H1 (cell line): ENCODE measurements at regions not wholly inside any gene's neighbourhood (a gene's known extent, or its start where the extent isn't known, plus 50 kb on each side); places are given as distances from the start of the nearest gene placed in this dataset.

ENCODE experiments used
- CTCF ChIA-PET: fragments of 300-600 bp; sonication (Branson Sonifier 250); formaldehyde crosslinking; loops from one replicate; lab custom pipeline; 2021; ENCODE audit not compliant: partially characterized antibody; lab: Charles Lee
- POLR2A ChIA-PET: fragments of 300-600 bp; sonication (Branson Sonifier 250); formaldehyde crosslinking; loops from one replicate; lab custom pipeline; 2021; ENCODE audit warnings: inconsistent platforms; ENCODE audit not compliant: partially characterized antibody; lab: Charles Lee
- DNase-seq, 2 experiments: peaks; one replicate each; pipeline versions ENCODE4 v3.0.0 to v3.0.0-alpha.2; 2010 to 2022; ENCODE audit warnings: low spot score in 2 of 2, low read depth in 1 of 2, mixed read lengths in 1 of 2
- FAIRE-seq: peaks from 2 replicates; lab custom pipeline; 2011; peaks lifted over from hg19 to GRCh38; lab: Jason Lieb, UNC
- H2AFZ ChIP-seq: 2 replicates; pipeline ENCODE4 v1.8.1; 2012; ENCODE audit warnings: low read length, inconsistent platforms
- H2AK5ac ChIP-seq: 2 replicates; pipeline ENCODE4 v1.6.1; 2013; ENCODE audit warnings: low read depth, low read length
- H2BK120ac ChIP-seq: replicated peaks from 2 replicates; pipeline ENCODE3; 2013; ENCODE audit warnings: low read depth, low read length, inconsistent platforms
- H2BK12ac ChIP-seq: 2 replicates; pipeline ENCODE4 v1.6.1; 2013; ENCODE audit warnings: low read depth, low read length
- H2BK15ac ChIP-seq: 2 replicates; pipeline ENCODE4 v1.6.1; 2013; ENCODE audit warnings: low read length
- H2BK20ac ChIP-seq: 2 replicates; pipeline ENCODE4 v1.6.1; 2013; ENCODE audit warnings: low read length
- H2BK5ac ChIP-seq: 2 replicates; pipeline ENCODE4 v1.6.1; 2013; ENCODE audit warnings: low read depth, low read length
- H3K14ac ChIP-seq: 2 replicates; pipeline ENCODE4 v1.6.1; 2013; ENCODE audit warnings: inconsistent platforms; ENCODE audit not compliant: insufficient read length
- H3K18ac ChIP-seq: 2 replicates; pipeline ENCODE4 v1.6.1; 2013; ENCODE audit warnings: low read length; ENCODE audit errors: extremely low read depth
- H3K23ac ChIP-seq: 2 replicates; pipeline ENCODE4 v1.6.1; 2013; ENCODE audit warnings: inconsistent platforms; ENCODE audit not compliant: insufficient read length
- H3K23me2 ChIP-seq: 2 replicates; pipeline ENCODE4 v1.6.1; 2013; ENCODE audit warnings: low read depth, low read length
- H3K27ac ChIP-seq: 2 replicates; pipeline ENCODE4 v1.6.1; 2011; ENCODE audit warnings: low read depth, low read length, inconsistent platforms
- H3K27me3 ChIP-seq, 4 experiments: replicated peaks in 1 of 4; 1 replicate in 1 of 4; 2 replicates in 3 of 4; pipeline versions ENCODE4 v1.6.1 to v1.8.1; 2011 to 2013; ENCODE audit warnings: low read length in 3 of 4, mild to moderate bottlenecking in 3 of 4, inconsistent platforms in 2 of 4, mixed read lengths in 2 of 4, moderate library complexity in 1 of 4; ENCODE audit not compliant: control insufficient read depth in 3 of 4, insufficient read depth in 3 of 4; ENCODE audit errors: extremely low read depth in 1 of 4
- H3K36me3 ChIP-seq, 4 experiments: 2 replicates each; pipeline versions ENCODE4 v1.6.1 to v1.8.1; 2011 to 2013; ENCODE audit warnings: mild to moderate bottlenecking in 4 of 4, low read length in 3 of 4, moderate library complexity in 2 of 4, control low read depth in 1 of 4, inconsistent platforms in 1 of 4; ENCODE audit not compliant: insufficient read depth in 4 of 4, control insufficient read depth in 2 of 4
- H3K4ac ChIP-seq: replicated peaks from 2 replicates; pipeline ENCODE3; 2013; ENCODE audit warnings: low read length, low read depth, mixed read lengths, inconsistent platforms; ENCODE audit not compliant: insufficient read length
- H3K4me1 ChIP-seq, 4 experiments: replicated peaks in 1 of 4; 1 replicate in 1 of 4; 2 replicates in 3 of 4; pipeline versions ENCODE4 v1.6.1 to v1.8.1; 2011 to 2013; ENCODE audit warnings: low read length in 3 of 4, inconsistent platforms in 2 of 4, mixed read lengths in 1 of 4; ENCODE audit not compliant: insufficient read depth in 4 of 4, control insufficient read depth in 3 of 4
- H3K4me2 ChIP-seq, 2 experiments: 2 replicates each; pipeline versions ENCODE4 v1.6.1 to v1.8.1; 2011 to 2013; ENCODE audit warnings: low read depth in 2 of 2, low read length in 2 of 2, control low read depth in 1 of 2, inconsistent platforms in 1 of 2, mild to moderate bottlenecking in 1 of 2; ENCODE audit not compliant: insufficient read depth in 1 of 2
- H3K4me3 ChIP-seq, 4 experiments: fragments of 200-600, 300-600 bp in 1 of 4; sonication (generic), shearing (Covaris generic), sonication (Bioruptor Twin) in 1 of 4; 2 replicates each; pipeline versions ENCODE4 v1.5.1 to v1.8.1; 2011 to 2016; ENCODE audit warnings: low read length in 4 of 4, low read depth in 3 of 4, control low read depth in 2 of 4, inconsistent platforms in 2 of 4, mild to moderate bottlenecking in 2 of 4, mixed read lengths in 1 of 4, moderate library complexity in 1 of 4; ENCODE audit not compliant: insufficient read depth in 2 of 4; ENCODE audit errors: extremely low read depth in 1 of 4
- H3K56ac ChIP-seq: replicated peaks from 2 replicates; pipeline ENCODE3; 2013; ENCODE audit warnings: low read depth, mild to moderate bottlenecking, mixed read lengths, low read length, inconsistent platforms; ENCODE audit not compliant: insufficient read length
- H3K79me1 ChIP-seq: 2 replicates; pipeline ENCODE4 v1.6.1; 2013; ENCODE audit warnings: low read depth, low read length, control low read depth
- H3K79me2 ChIP-seq, 2 experiments: 2 replicates each; pipeline versions ENCODE4 v1.6.1 to v1.8.1; 2012 to 2013; ENCODE audit warnings: low read length in 2 of 2, mild to moderate bottlenecking in 2 of 2, inconsistent platforms in 1 of 2; ENCODE audit not compliant: insufficient read depth in 2 of 2, control insufficient read depth in 1 of 2
- H3K9ac ChIP-seq, 4 experiments: replicated peaks in 1 of 4; 1 replicate in 1 of 4; 2 replicates in 3 of 4; pipeline versions ENCODE4 v1.6.1 to v1.8.1; 2011 to 2013; ENCODE audit warnings: low read depth in 3 of 4, low read length in 3 of 4, control low read depth in 2 of 4, mild to moderate bottlenecking in 2 of 4, moderate library complexity in 2 of 4, inconsistent platforms in 1 of 4; ENCODE audit errors: extremely low read depth in 1 of 4
- H3K9me3 ChIP-seq, 2 experiments: 2 replicates each; pipeline versions ENCODE4 v1.6.1 to v1.8.1; 2012 to 2013; ENCODE audit warnings: mild to moderate bottlenecking in 2 of 2, moderate library complexity in 2 of 2, control low read depth in 1 of 2, inconsistent platforms in 1 of 2, low read depth in 1 of 2, low read length in 1 of 2, mixed read lengths in 1 of 2; ENCODE audit not compliant: insufficient read depth in 2 of 2
- H4K20me1 ChIP-seq, 2 experiments: replicated peaks in 1 of 2; 2 replicates each; pipeline versions ENCODE3 to v1.8.1; 2011 to 2013; ENCODE audit warnings: inconsistent platforms in 2 of 2, low read length in 2 of 2, mild to moderate bottlenecking in 1 of 2; ENCODE audit not compliant: insufficient read depth in 2 of 2, control insufficient read depth in 1 of 2
- H4K5ac ChIP-seq: 2 replicates; pipeline ENCODE4 v1.6.1; 2013; ENCODE audit warnings: low read length, low read depth, mixed read lengths, inconsistent platforms; ENCODE audit not compliant: insufficient read length
- H4K8ac ChIP-seq: 2 replicates; pipeline ENCODE4 v1.8.0; 2013; ENCODE audit warnings: mild to moderate bottlenecking, moderate library complexity, low read length, inconsistent platforms; ENCODE audit not compliant: insufficient read depth; ENCODE audit errors: extremely low read depth
- H4K91ac ChIP-seq: replicated peaks from 2 replicates; pipeline ENCODE3; 2013; ENCODE audit warnings: low read length, mixed read lengths, inconsistent platforms; ENCODE audit not compliant: insufficient read length
- ATF3 ChIP-seq: IDR thresholded peaks from 2 replicates; pipeline ENCODE4 v1.6.1; 2011; ENCODE audit warnings: low read depth, mild to moderate bottlenecking, low read length; ENCODE audit not compliant: insufficient read depth
- BRCA1 ChIP-seq: IDR thresholded peaks from 2 replicates; pipeline ENCODE4 v1.6.1; 2012; ENCODE audit warnings: low read depth, low read length, improper control_type of control experiment
- CEBPB ChIP-seq: IDR thresholded peaks from 2 replicates; pipeline ENCODE4 v1.6.1; 2012; ENCODE audit warnings: low read depth, low read length
- CHD1 ChIP-seq: IDR thresholded peaks from 2 replicates; pipeline ENCODE4 v1.6.1; 2012; ENCODE audit warnings: low read depth, low read length, improper control_type of control experiment
- CTBP2 ChIP-seq: IDR thresholded peaks from 2 replicates; pipeline ENCODE4 v1.7.0; 2011; ENCODE audit warnings: borderline replicate concordance, mild to moderate bottlenecking, moderate library complexity, mixed read lengths, low read length; ENCODE audit not compliant: insufficient read depth, insufficient read length
- E2F6 ChIP-seq: IDR thresholded peaks from 2 replicates; pipeline ENCODE4 v1.6.1; 2012; ENCODE audit warnings: inconsistent platforms
- HDAC2 ChIP-seq, 2 experiments: fragments of 300-600 bp in 1 of 2; sonication (generic) in 1 of 2; IDR thresholded peaks; 2 replicates each; pipeline ENCODE4 v1.6.1; 2011 to 2012; ENCODE audit warnings: low read depth in 2 of 2, low read length in 2 of 2, mild to moderate bottlenecking in 2 of 2, moderate library complexity in 2 of 2, borderline replicate concordance in 1 of 2, inconsistent platforms in 1 of 2
- KDM5A ChIP-seq: fragments of 200-600 bp; IDR thresholded peaks from 2 replicates; pipeline ENCODE4 v1.7.1; 2012; ENCODE audit warnings: mild to moderate bottlenecking, low read length, inconsistent platforms, mixed read lengths
- POLR2AphosphoS5 ChIP-seq: IDR thresholded peaks from 2 replicates; pipeline ENCODE4 v1.6.1; 2011; ENCODE audit warnings: low read depth, low read length
- SIX5 ChIP-seq: IDR thresholded peaks from 2 replicates; pipeline ENCODE4 v1.6.1; 2011; ENCODE audit warnings: mild to moderate bottlenecking, low read depth, low read length
- SP2 ChIP-seq: IDR thresholded peaks from 2 replicates; pipeline ENCODE4 v1.6.1; 2012; ENCODE audit warnings: mild to moderate bottlenecking, low read length, inconsistent platforms
- SRF ChIP-seq: IDR thresholded peaks from 2 replicates; pipeline ENCODE4 v1.6.1; 2011; ENCODE audit warnings: mild to moderate bottlenecking, low read depth, low read length, moderate library complexity
- SUZ12 ChIP-seq: fragments of 200-600 bp; sonication (generic); IDR thresholded peaks from 2 replicates; pipeline ENCODE4 v1.6.1; 2012; ENCODE audit warnings: mild to moderate bottlenecking, inconsistent platforms, low read length, moderate library complexity, mixed read lengths
- TBP ChIP-seq: IDR thresholded peaks from 2 replicates; pipeline ENCODE4 v1.6.1; 2011; ENCODE audit warnings: low read depth, low read length, improper control_type of control experiment
- TEAD4 ChIP-seq: IDR thresholded peaks from 2 replicates; pipeline ENCODE4 v1.6.1; 2012; ENCODE audit warnings: low read depth, low read length, inconsistent platforms, mixed read lengths
- WGBS, 2 experiments: shearing (Covaris generic) in 1 of 2; methylation state at CpG; one replicate each; pipeline versions ENCODE4 v1.1.6 to v1.1.7; 2013 to 2015; ENCODE audit warnings: low lambda C conversion rate in 2 of 2, mixed read lengths in 2 of 2, inconsistent platforms in 1 of 2, low coverage in 1 of 2, missing lambda C conversion rate in 1 of 2; ENCODE audit not compliant: insufficient replicate concordance in 2 of 2, insufficient coverage in 1 of 2, insufficient read length in 1 of 2; ENCODE audit errors: extremely low coverage in 1 of 2, missing lambda C conversion rate in 1 of 2; 5-methylcytosine and 5-hydroxymethylcytosine counted together

- no peak for FAIRE-seq
- TF ChIP-seq CTBP2, result no peak
- TF ChIP-seq BRCA1, result no peak
- TF ChIP-seq POLR2AphosphoS5, result no peak
- TF ChIP-seq CHD1, result no peak
- no peak for TF ChIP-seq TEAD4
- no peak for TF ChIP-seq E2F6
- TF ChIP-seq CEBPB, result no peak
- no peak for TF ChIP-seq HDAC2 (IDR thresholded peaks at IDR 0.05; ENCODE audit: borderline replicate concordance in 1 of 2, low read depth in 2 of 2, low read length in 2 of 2)
- TF ChIP-seq TBP, result no peak
- TF ChIP-seq SRF, result no peak
- TF ChIP-seq SUZ12, result no peak
- TF ChIP-seq KDM5A, result no peak
- no peak for TF ChIP-seq SIX5
- no peak for TF ChIP-seq SP2
- TF ChIP-seq ATF3, result no peak
- H3K4me1 ChIP-seq, result no peaks in the 10 kb centered on the region; a peak in 3 of 7 replicates
- H3K4me2 ChIP-seq, result no peak overlapping the region
- H3K23me2 ChIP-seq, result no peaks in the 10 kb centered on the region
- H3K27ac ChIP-seq, result no peak overlapping the region
- no peaks in the 10 kb centered on the region for H4K20me1 ChIP-seq
- H3K9me3 ChIP-seq, result no peaks in the 10 kb centered on the region
- WGBS, 2 experiments, result 91% methylated on average over 13 of the region's 13 CpGs; no CpG with 5 or more reads in 1 of the 2 experiments
- H3K56ac ChIP-seq, result no peak overlapping the region
- no peak overlapping the region for H4K8ac ChIP-seq
- no peaks in the 10 kb centered on the region for H3K36me3 ChIP-seq
- CTCF ChIA-PET, result interaction anchor here (0.6 to 1.1 kb wide), 4 partner anchors 9 to 177 kb away, joined by 3 to 4 read pairs (median 3); no protein-coding TSS in a partner anchor
- no peaks in the 10 kb centered on the region for H3K79me1 ChIP-seq
- no peak overlapping the region for H2AK5ac ChIP-seq
- H4K5ac ChIP-seq, result no peak overlapping the region
- POLR2A ChIA-PET, result no interaction called here
- no peak overlapping the region for H2BK15ac ChIP-seq
- no peak overlapping the region for H3K18ac ChIP-seq
- H2BK12ac ChIP-seq, result no peak overlapping the region
- H3K9ac ChIP-seq, result no peak overlapping the region
- DNase-seq, result no peak
- no peak overlapping the region for H3K23ac ChIP-seq
- no peak overlapping the region for H2BK20ac ChIP-seq
- H3K79me2 ChIP-seq, result no peaks in the 10 kb centered on the region
- no peaks in the 10 kb centered on the region for H3K27me3 ChIP-seq
- H4K91ac ChIP-seq, result no peak overlapping the region
- H2BK5ac ChIP-seq, result no peak overlapping the region
- H3K4me3 ChIP-seq, result no peak overlapping the region
- H2BK120ac ChIP-seq, result no peak overlapping the region
- H3K14ac ChIP-seq, result no peak overlapping the region
- H3K4ac ChIP-seq, result no peak overlapping the region
- H2AFZ ChIP-seq, result no peak overlapping the region
These were observed 806.2 kb upstream of the EEF2KMT start for GRCh38 chr16:5903832-5904231.
